Uterus (tissue), 2 donors: ENCODE measurements at regions not wholly inside any gene's neighbourhood (a gene's known extent, or its start where the extent isn't known, plus 50 kb on each side); places are given as distances from the start of the nearest gene placed in this dataset.

Source experiments
- CTCF ChIP-seq, 4 experiments: fragments of 200-600 bp in 2 of 4; fragments of 450-650 bp in 2 of 4; sonication (generic) in 2 of 4; IDR thresholded peaks; one replicate each; pipeline ENCODE4 v1.5.1; 2016 to 2019; ENCODE audit warnings: antibody characterized with exemption in 4 of 4, mild to moderate bottlenecking in 2 of 4, moderate library complexity in 1 of 4
- POLR2A ChIP-seq, 2 donors: fragments of 450-650 bp; IDR thresholded peaks; one replicate each; pipeline ENCODE4 v1.6.1; 2016; ENCODE audit warnings: antibody characterized with exemption in 2 of 2, mild to moderate bottlenecking in 1 of 2, moderate library complexity in 1 of 2

- no peak for TF ChIP-seq POLR2A (IDR thresholded peaks at IDR 0.05)
- no peak for TF ChIP-seq CTCF (IDR thresholded peaks at IDR 0.05)
These were observed 115.6 kb downstream of the POU4F1 start for GRCh38 chr13:78487707-78488106.
